Posterior cingulate gyrus (tissue), 11 donors: ENCODE measurements at regions not wholly inside any gene's neighbourhood (a gene's known extent, or its start where the extent isn't known, plus 50 kb on each side); places are given as distances from the start of the nearest gene placed in this dataset.

Experiments used
- DNase-seq, 10 donors: peaks; one replicate each; pipeline versions ENCODE4 v3.0.0 to v3.0.0-alpha.2; 2020 to 2021; ENCODE audit warnings: mixed read lengths in 3 of 10
- intact Hi-C: fragments of 100-400 bp; cut with DNase I; formaldehyde crosslinking; loops from one replicate; pipeline ENCODE4 v1.15.1; 2023

DNA sequence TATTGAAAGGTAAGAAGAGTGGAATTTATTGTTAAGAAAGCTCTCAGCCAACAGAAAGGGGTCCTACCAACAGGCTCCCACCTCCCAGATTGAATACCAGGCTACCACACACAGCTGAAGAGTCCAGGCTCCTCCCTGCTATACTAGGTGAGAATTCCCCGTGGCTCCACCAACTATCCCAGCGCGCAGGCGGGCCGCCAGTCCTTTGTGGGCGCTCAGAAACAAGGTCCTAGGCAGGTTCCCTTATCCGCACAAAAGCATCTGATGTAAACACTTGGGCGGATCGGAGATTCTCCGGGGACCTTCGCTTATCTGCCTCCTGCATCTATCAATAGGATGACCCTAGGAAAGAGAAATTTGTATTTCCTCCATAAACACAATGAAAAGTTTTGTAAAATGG is 423.9 kb upstream of the ADGRL4 start:
- DNase-seq = peak in 2 of 10 donors; percentile 58 to 68
- intact Hi-C loops = no loop called here

DNA sequence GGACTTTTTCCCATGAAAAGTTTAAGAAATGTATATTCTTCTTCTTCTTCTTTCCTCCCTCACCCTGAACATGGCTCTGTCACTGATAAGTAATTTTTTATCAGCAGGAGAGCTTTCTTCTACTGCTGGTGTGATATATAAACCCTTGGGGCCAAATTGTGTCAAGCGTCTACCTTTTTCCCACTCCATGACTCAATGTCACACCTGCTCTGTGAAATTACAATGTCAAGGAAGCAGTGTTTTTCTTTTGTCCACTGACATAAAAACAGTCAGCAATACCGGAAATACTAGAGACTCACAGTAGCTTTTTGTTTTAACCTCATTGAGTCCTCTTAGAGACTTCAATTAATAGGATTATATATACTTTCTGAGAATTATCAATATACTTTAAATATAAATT is 416.2 kb upstream of the ADGRL4 start:
- intact Hi-C loops = no loop called here
- no peak for DNase-seq

DNA sequence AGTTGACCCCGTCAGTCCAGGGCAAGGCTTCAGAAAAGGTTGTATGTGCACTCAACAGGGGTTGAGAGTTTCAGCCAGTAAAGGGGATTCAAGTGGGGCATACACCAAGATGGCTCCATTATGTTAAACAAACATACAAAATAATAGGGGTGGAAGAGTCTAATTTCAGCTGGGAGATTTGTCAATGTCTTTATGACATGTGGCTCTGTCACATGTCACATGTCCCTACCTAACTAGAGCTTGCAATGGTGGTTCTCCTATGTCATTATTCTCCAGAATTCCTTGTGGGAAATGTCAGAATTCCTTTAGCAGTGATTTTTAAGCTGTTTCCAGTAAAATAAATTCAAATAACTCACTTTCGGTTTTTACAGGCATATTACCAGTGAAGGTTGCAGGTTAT is 392.0 kb upstream of the ADGRL4 start:
- no peak for DNase-seq
- intact Hi-C loops = no loop called here

DNA sequence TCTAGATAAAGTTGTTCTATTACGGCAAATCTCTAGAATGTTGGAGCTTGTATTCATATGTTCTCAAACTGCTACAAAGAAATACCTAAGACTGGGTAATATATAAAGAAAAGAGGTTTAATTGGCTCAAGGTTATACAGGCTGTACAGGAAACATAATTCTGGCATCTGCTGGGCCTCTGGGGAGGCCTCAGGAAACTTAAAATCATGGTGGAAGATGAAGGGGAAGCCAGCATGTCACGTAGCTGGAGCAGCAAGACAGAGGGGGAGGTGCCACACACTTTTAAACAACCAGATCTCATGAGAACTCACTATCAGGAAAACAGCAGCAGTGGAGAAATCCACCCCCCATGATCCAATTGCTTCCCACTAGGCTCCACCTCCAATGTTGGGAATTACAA is 390.4 kb upstream of the ADGRL4 start:
- intact Hi-C loops = no loop called here
- DNase-seq = no peak

DNA sequence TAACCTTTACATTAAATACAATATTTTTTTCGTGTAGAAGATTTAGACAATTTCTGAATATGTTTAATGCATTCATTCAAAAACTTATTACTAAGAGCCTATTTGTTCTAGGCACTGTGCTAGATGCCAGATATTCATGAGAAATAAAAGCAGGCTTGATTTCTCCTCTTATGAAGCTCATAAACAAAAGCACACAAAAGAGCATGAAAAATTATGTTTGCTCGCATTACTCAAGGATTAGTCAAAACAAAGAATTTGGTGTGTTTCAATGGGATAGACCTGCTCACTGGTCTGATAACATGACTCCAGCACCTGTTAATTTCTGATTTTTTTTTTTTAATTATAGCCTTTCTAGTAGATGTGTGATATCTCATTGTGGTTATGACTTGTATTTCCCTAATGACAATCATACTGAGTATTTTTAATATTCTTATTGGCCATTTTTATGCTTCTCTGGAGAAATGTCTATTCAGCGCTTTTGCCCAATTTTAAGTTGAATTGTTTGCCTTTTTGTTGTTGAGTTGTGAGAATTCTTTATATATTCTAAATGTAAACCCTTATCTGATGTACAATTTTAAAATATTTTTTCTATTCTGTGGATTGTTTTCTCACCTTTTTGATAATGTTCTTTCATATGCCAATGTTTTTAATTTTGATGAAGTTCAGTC is 382.3 kb upstream of the ADGRL4 start:
- intact Hi-C loops = no loop called here
- no peak for DNase-seq

DNA sequence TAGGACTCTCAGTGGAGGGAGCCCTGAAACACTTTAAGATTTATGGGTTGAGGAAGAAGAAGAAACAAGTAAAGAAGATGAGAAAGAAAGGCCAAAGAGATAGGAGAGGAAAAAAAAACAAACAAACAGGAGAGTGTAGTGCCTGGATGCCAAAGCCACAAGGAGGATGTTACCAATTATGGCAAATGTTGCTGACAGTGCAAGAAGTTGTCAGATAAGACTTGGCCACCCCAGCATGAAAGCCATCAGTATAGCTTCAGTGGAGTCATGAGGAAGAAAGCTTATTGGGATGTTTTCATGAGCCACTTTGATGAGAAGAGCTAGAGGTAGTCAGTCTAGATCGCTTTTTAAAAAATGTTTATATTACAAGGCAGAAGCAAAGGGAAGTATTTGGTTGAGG is 380.2 kb upstream of the ADGRL4 start:
- intact Hi-C loops = no loop called here

DNA sequence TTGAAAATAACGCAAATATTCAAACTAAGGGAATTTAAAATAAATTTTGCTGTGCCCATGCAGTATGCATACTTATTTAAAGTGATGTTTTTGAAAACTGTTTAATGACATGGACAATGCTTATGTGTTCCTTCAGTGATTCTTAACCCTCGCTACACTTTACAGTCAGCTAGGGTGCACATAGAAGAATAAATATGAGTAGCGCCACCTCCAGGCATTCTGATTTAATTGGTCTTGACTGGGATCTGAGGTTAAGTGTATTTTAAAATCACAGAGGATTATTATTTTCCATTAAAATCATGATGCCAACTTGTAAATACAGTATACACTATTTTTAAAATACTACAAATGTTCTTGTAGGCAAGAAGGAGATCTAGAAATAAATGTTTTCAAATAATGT is 373.5 kb upstream of the ADGRL4 start:
- DNase-seq = no peak
- intact Hi-C loops = no loop called here

More for the DNA sequence above, 380.2 kb upstream of the ADGRL4 start:
- DNase-seq = no peak

DNA sequence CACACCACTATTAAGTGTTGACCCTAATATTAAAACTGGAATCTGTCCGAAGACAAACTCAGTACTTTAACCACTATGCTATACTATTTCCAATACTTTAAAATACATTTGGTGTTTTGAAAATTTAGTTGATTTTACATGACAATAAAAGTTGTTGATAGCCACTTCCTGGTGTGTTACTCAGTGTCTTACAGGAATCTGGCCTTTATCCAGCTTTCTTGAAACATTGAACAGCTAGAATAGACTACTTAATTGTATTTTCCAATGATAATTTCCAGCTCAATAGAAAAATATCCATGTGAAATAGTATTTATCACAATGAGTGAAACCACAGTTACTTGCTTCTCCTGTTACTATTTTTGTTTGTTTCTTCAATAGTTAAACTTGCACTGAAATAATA is 369.6 kb upstream of the ADGRL4 start:
- no peak for DNase-seq
- intact Hi-C loops = no loop called here

DNA sequence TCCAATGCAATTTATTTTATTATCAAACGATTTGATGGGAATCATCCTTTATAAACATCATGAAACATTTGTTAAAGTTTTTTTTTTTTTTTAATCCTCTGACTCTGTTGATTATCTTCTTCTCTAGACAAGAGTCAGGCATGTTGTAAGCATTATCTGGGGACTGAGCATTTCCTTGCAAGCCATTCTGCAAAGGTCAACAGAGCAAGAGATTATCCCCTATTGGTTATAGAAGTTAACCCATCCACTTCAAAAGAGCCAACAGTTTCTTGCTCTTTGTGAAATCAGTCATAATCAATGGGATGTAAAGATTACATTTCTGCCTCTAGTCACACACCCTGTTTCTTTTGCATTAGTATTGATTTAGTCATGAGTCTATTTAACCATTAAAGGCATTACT is 368.8 kb upstream of the ADGRL4 start:
- no peak for DNase-seq
- intact Hi-C loops = no loop called here

DNA sequence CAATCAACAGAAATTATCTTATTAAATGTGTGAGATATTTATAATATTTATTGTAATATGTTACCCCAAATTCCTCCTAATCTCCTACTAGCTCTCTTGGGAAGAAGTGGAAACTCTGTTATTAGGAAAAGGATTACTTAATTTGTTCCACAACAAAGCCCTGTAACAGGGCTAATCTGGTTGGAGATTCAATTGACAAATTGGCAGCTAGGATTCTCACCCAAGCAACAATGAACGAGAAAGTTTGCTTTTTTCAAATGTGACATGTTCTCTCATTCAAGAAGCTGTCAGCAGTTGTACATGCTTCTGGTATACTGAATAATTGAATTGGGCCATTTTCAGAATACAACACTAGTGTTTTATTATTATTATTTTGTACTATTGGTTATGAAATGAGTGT is 367.9 kb upstream of the ADGRL4 start:
- no peak for DNase-seq
- intact Hi-C loops = no loop called here

DNA sequence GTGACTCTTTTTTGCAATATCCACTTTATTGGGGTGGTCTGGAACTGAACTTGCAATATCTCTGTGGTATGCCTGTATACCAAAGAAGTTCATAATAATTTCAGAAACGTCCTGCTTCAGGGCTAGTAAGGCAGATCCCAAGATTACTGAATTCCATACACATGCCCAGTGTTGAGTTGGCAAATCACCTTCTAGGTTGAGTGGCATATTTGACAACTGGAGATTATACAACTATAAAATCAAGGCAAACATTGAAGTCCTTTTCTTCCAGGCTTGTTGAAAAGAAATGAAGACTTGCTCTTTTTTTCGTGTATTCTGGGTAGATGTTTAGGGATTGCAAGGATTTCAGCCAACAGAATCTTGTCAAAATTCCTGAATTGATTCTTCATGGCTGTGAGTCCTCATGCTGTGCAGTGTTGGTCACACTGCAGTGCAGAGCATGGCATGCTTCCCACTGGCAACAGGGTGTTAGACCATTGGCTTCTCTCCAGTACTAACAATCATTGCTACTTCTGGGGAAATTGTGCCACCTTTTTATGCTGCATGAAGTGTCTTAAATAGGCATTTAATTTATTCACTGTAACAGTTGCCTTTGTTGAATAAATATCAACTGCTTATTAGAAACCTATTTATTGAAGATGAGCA is 367.1 kb upstream of the ADGRL4 start:
- intact Hi-C loops = no loop called here
- peak in 1 of 10 donors; percentile 7 for DNase-seq

DNA sequence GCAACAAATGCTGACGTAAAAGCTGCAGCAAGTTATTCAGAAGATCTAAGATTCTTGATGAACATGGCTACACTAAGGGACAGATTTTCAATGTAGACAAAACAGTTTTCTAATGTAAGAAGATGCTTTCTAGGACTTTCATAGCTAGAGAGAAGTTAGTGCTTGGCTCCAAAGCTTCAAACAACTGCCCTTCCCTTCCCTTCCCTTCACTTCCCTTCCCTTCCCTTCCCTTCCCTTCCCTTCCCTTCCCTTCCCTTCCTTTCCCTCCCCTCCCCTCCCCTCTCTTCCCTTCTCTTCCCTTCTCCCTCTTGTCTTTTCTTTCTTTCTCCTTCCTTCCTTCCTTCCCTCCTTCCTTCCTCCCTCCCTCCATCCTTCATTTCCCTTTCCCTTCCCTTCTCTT is 365.3 kb upstream of the ADGRL4 start:
- intact Hi-C loops = no loop called here
- DNase-seq = no peak

DNA sequence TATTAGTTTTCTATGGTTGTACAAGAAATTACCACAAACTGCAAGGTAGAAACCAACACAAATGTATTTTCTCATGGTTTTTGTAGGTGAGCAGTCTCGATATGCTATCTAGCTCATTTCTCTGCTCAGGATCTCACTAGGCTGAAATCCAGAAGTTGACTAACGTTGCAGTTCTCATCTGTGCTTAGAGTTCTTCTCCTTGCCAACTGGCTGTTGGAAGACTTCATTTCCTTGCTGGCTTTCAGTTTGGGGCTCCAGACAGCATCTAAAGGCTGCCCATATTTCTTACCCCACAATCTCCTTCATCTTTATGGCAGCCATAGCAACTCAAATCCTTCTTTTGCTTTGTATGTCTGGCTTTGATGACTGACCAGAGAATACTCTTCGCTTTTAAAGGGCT is 362.6 kb upstream of the ADGRL4 start:
- no peak for DNase-seq
- intact Hi-C loops = no loop called here

DNA sequence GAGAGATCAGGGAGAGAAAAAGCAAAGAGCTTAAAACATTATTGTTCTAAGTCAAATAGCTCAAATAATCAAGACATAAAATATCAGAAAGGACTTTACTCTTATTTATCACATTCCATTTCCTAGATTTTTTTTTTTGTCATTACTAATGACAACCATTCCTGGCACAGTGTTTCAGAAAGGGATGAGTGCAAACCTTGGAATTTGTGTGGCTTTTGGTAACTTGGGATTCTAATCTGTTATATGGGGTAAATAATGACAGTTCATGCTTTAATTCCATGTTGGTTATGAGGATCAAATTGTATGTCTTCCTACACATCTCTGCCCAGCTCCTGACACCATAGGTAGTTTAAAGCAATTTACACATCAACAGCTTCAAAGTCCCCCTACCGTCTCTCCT is 358.4 kb upstream of the ADGRL4 start:
- DNase-seq = no peak
- intact Hi-C loops = no loop called here

DNA sequence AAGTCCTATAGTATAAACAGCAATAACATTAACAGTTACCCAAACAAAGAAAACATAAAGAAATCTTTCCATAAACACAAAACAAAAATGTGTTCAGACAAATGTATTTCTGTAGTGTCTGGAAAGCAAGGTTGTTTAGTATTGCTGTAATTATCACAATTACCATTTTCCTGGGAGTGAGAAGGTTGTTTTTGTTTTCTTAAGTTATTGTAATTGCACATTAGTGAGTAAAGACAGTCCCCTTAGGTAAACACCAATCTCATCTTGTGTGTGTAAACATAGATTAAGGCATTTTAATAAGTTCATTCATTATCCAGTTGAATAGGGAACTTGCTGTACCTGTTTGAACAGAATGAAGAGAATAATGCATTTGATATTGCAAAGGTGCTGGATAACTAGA is 356.9 kb upstream of the ADGRL4 start:
- intact Hi-C loops = no loop called here
- DNase-seq = no peak

DNA sequence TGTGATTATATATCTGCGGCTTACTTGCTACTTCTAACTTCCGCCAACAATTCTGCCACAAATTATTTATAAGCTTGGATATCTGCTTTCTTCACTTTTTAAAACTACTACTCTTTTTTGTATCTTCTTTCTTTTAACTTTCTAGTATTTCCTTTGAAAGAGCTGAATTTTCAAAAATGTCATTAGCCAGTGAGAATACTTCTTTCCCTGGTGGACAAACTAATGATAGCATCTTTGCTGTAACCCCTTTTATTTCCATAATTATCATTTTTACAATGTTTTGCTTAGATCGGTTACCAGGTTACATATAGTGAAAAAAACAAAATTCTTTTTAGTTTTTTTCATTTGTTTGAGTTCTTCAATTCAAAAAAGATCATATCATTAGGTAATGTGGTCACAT is 355.9 kb upstream of the ADGRL4 start:
- DNase-seq = no peak

DNA sequence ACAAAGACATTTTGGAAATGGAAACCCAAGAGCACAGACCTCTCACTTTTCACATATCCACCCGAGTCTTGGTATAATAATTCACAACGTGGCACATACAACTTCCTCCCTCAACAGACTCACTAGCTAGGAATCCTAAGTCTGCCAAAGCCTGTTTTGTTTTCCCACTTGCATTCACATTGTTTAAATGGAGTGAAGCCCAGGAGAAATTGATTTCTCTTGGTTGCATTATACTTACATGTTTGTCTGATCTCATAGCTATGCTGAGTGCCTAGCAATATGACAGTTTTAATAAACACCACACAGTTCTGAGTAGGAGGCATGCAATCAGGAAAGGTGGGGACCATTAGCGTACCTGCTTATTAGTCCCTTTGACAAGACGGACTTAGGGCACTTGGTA is 348.6 kb upstream of the ADGRL4 start:
- intact Hi-C loops = no loop called here
- DNase-seq = no peak

More for the DNA sequence above, 355.9 kb upstream of the ADGRL4 start:
- intact Hi-C loops = no loop called here

DNA sequence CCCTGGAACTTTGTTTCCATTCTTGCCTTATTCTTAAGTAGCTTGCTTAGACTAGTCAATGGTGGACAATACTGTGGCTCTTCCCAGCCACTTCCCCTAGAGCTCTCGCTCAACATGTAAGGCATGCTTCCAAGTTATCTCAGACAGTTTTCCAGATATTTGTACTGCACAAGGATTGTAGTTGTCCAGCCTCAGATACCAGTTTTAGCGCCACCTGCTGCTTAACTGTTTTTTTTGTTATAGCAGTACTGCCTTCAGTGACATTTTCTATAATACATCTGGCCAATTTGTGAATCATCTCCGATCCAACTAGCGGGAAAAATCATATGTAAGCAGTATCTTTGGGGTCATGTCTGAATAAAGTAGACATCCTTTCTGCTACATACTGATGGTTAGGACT is 346.7 kb upstream of the ADGRL4 start:
- DNase-seq = peak in 1 of 10 donors; percentile 19
- intact Hi-C loops = loop anchor here (5.0 kb wide), 1 partner anchor 511 kb away; no protein-coding TSS in a partner anchor

DNA sequence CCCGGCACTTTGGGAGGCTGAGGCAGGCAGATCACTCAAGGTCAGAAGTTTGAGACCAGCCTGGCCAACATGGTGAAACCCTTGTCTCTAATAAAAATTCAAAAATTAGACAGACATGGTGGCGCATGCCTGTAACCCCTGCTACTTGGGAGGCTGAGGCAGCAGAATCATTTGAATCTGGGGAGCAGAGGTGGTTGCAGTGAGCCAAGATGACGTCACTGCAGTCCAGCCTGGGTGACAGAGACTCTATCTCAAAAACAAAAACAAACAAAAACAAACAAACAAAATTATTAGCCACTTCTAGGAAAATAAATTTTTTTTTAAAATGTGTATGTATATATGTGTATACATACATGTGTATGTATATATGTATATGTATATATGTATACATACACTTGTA is 320.3 kb upstream of the ADGRL4 start:
- intact Hi-C loops = no loop called here
- no peak for DNase-seq

DNA sequence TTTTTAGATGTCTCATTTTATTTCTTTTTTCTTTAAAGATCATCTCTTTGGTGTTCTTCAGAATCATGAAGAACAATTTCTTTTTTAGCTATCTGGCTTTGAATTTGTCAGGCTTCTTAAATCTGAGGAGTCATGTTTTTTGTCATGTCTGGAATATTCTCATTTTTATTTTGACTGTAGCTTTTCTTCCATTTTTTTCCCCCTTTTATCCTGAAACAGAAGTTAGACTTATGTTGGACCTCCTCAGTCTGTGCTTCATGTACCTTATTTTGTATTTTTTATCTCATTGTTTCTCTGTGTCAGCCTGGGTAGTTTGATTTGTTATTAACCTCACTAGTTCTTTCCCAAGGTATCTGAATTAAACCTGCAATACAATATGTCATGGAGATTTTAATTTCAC is 319.2 kb upstream of the ADGRL4 start:
- intact Hi-C loops = no loop called here
- DNase-seq = no peak

DNA sequence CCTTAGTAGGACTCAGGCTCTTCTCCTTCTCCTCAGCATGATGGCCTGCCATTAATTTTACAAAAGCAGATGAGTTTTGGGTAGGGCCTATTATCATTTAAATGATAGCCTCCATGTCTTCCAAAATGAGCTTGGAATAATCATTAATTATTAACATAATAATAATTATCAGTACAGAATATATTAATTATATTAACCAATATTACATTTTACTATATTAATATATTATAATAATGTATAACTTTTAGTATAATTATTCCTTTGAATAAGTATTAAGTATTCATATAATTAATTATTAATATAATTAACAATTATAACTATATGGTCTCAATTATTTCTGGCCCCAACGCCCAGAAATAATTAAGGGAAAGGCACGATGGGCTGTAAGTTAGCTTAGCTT is 318.6 kb upstream of the ADGRL4 start:
- intact Hi-C loops = no loop called here

DNA sequence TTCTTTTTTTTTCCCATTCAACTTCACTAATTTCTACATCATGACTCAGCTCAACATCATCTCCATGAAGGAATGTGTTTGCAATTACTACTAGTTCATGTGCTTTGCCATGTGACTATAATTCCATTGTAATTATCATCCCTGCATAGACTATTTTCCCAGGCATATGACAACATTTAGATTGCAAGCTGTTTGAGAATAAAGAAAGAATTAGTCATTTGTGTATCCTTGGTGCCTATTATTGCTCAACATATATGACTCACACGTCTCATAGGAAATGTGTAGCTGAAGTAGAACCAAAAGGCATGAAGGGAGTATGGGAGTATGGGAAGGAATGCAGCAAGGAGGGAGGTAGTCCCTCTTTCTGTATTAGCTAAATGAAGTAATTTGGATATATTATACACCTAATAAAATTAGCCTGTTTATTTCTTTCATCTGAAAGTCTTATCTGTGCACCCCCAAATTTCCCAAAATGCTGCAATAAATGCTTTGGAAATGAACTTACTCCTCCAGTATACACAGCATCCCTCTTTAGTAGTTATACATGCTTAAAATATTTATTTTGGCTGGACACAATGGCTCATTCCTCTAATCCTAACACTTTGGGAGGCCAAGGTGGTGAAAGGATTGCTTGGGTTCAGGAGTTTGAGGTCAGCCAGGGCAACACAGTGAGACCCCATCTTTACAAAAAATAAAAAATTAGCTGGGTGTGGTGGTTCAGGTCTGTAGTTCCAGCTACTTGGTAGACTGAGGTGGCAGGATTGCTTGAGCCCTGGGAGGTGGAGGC is 316.9 kb upstream of the ADGRL4 start:
- DNase-seq = no peak
- intact Hi-C loops = no loop called here

More for the DNA sequence above, 318.6 kb upstream of the ADGRL4 start:
- DNase-seq = no peak
